ENCODE measurements at regions not wholly inside any gene's neighbourhood (a gene's known extent, or its start where the extent isn't known, plus 50 kb on each side); places are given as distances from the start of the nearest gene placed in this dataset.
A peak's percentile ranks its signal among the peaks of the same experiment; 100 is the strongest.

DNA sequence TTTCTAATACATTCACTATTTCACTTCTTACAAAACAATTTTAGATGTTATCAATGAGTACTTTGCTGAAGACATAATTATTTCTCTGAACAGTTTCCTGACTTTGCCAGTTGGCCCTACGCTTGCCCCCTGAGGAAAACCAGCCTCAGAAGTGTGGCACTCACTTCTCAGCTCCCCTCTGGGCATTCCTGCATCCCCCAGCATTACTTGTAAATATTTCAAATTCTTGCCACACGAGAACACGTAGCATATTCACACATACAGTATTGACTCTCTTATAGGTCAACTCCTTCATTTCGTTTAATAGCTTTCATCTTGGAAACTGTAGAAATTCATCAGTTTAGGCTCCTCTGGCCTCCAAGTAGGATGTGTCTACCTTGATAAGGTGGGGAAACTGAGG, 65.2 kb downstream of the OTX2 start:
- no peaks in the 10 kb centered on the region for H3K27me3 ChIP-seq
- WGBS (ENCODE audit: insufficient coverage, low coverage, low lambda C conversion rate, missing lambda C conversion rate): 59% methylated on average over 4 of the region's 4 CpGs
- TF ChIP-seq POLR2A (IDR thresholded peaks at IDR 0.05): no peak
- TF ChIP-seq, protein P1, sequence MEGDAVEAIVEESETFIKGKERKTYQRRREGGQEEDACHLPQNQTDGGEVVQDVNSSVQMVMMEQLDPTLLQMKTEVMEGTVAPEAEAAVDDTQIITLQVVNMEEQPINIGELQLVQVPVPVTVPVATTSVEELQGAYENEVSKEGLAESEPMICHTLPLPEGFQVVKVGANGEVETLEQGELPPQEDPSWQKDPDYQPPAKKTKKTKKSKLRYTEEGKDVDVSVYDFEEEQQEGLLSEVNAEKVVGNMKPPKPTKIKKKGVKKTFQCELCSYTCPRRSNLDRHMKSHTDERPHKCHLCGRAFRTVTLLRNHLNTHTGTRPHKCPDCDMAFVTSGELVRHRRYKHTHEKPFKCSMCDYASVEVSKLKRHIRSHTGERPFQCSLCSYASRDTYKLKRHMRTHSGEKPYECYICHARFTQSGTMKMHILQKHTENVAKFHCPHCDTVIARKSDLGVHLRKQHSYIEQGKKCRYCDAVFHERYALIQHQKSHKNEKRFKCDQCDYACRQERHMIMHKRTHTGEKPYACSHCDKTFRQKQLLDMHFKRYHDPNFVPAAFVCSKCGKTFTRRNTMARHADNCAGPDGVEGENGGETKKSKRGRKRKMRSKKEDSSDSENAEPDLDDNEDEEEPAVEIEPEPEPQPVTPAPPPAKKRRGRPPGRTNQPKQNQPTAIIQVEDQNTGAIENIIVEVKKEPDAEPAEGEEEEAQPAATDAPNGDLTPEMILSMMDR (IDR thresholded peaks at IDR 0.05): no peak
- H3K36me3 ChIP-seq: no peaks in the 10 kb centered on the region
- H3K4me3 ChIP-seq: no peak overlapping the region
- H3K27ac ChIP-seq: no peak overlapping the region
- no peaks in the 10 kb centered on the region for H3K9me3 ChIP-seq
- ATAC-seq (no peak), DNase-seq (no peak)
- intact Hi-C loops (cut with DNase I): no loop called here
- peaks cover 0 to 6% (median 0%) of the 10 kb centered on the region in 4 donors for H3K4me1 ChIP-seq

DNA sequence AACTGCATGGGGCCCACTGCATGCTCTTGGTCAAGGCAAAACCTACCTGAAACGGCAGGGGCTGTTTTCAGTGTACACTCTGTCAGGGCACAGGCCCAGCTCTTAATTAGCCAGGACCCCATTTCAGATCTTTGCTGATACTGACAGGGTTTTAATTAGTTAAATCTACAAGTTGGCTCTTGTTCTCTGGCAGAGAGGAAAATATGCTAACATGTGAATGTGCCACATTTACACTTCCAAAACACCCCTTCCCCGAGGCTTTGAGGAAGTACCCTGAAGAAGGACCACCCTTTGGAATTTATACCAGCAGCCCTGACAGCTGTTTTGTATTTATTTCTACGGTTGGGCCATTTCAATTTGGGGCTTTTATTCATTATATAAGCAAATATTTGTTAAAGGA, 66.3 kb downstream of the OTX2 start:
- 46% methylated on average over 2 of the region's 3 CpGs for WGBS (ENCODE audit: insufficient coverage, low coverage, low lambda C conversion rate, missing lambda C conversion rate)
- peaks cover 0 to 6% (median 0%) of the 10 kb centered on the region in 4 donors for H3K4me1 ChIP-seq
- intact Hi-C loops (cut with DNase I): no loop called here
- no peak for ATAC-seq
- no peak overlapping the region for H3K4me3 ChIP-seq
- TF ChIP-seq POLR2A (IDR thresholded peaks at IDR 0.05): no peak
- TF ChIP-seq, protein P1 (IDR thresholded peaks at IDR 0.05): no peak
- DNase-seq: no peak
- H3K9me3 ChIP-seq: no peaks in the 10 kb centered on the region
- H3K27me3 ChIP-seq: no peaks in the 10 kb centered on the region
- H3K27ac ChIP-seq: no peak overlapping the region
- no peaks in the 10 kb centered on the region for H3K36me3 ChIP-seq

DNA sequence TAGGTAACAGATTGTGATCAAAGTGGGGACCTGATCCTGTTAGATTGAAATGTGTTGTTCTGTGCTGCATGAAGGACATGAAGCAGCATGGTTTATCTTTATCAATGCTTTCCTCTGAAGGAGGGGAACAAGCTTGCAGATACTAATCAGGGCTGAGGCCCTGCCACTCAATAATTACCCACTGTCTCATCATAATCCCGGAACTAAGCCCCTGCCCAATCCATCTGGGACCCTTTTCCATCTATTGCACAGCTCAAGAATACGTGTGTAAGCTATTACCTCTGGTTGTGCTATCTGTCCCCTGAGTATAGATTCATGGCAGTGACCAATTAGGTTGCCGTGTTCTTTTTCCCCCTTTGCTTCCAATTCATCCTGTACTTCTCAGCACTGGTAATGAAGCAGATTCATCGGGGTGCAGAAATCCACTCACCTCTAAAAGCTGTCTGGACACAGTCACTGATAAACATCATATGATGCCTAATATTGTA, 67.8 kb downstream of the OTX2 start:
- Histone ChIP-seq H3K27me3 (no peaks in the 10 kb centered on the region), H3K27ac (no peak overlapping the region), H3K36me3 (no peaks in the 10 kb centered on the region), H3K4me3 (no peak overlapping the region), H3K9me3 (no peaks in the 10 kb centered on the region), H3K4me1 (peaks cover 0 to 17% (median 0%) of the 10 kb centered on the region in 4 donors)
- no peak for TF ChIP-seq POLR2A (IDR thresholded peaks at IDR 0.05)
- TF ChIP-seq, protein P1 (IDR thresholded peaks at IDR 0.05): no peak
- ATAC-seq (no peak), DNase-seq (no peak)
- intact Hi-C loops (cut with DNase I): no loop called here
- WGBS (ENCODE audit: insufficient coverage, low coverage, low lambda C conversion rate, missing lambda C conversion rate): 90% methylated on average over 4 of the region's 4 CpGs

DNA sequence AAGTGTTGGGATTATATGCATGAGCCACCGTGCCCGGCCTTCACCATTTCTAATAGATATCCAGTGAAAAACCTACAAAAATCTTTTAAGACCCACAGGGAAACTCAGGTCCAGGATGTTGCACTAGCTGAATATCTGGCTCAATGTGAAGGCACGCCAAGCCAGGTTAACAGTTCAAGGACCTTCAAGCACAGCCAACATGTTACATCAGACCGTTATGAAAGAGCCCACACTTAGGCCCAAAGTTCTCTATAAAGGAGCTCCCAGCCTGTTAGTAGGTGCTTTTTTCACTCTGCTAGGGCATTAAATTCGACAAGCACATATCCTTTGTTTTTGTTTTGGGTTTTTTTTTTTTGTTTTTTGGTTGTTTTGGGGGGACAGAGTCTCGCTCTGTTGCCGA, 69.0 kb downstream of the OTX2 start:
- peak; percentile 91 to 98 (median 96) for ATAC-seq
- H3K4me3 ChIP-seq: no peak overlapping the region
- H3K27ac ChIP-seq: peak overlapping the region in 1 of 3 donors; percentile 1
- H3K4me1 ChIP-seq: peaks cover 0 to 17% (median 0%) of the 10 kb centered on the region in 4 donors
- TF ChIP-seq POLR2A (IDR thresholded peaks at IDR 0.05): no peak
- H3K9me3 ChIP-seq: no peaks in the 10 kb centered on the region
- WGBS (ENCODE audit: insufficient coverage, low coverage, low lambda C conversion rate, missing lambda C conversion rate): 56% methylated on average over 7 of the region's 7 CpGs
- peak; percentile 33 to 78 (median 55) for DNase-seq
- no peaks in the 10 kb centered on the region for H3K27me3 ChIP-seq
- intact Hi-C loops (cut with DNase I): no loop called here
- H3K36me3 ChIP-seq: no peaks in the 10 kb centered on the region

DNA sequence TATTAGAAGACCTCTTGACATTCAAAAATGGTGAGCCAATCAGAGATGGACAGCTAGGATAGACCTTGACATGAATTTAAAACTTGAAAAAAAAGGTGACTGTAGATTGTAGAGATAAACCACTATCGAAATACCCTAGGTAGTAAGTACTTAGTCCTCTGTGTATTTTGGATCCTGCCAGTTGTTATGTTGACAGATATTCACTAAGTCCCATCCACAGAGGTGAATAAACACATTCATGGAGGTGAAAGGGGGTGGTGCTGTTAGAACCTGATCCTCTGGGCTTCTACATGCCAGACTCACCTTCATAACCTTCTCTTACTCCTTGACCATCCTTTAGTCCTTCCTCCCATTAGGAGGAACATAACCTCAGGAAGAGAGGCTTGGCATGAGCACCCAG, 72.3 kb downstream of the OTX2 start:
- intact Hi-C loops (cut with DNase I): no loop called here
- Histone ChIP-seq H3K9me3 (no peaks in the 10 kb centered on the region), H3K4me1 (peaks cover 0 to 17% (median 0%) of the 10 kb centered on the region in 4 donors), H3K27me3 (no peaks in the 10 kb centered on the region), H3K36me3 (no peaks in the 10 kb centered on the region), H3K4me3 (no peak overlapping the region), H3K27ac (no peak overlapping the region)
- TF ChIP-seq, protein P1 (IDR thresholded peaks at IDR 0.05): no peak
- TF ChIP-seq POLR2A (IDR thresholded peaks at IDR 0.05): no peak
- no peak for DNase-seq
- ATAC-seq: peak; percentile 65 to 85 (median 78)
- 20% methylated on average over 1 of the region's 1 CpG for WGBS (ENCODE audit: insufficient coverage, low coverage, low lambda C conversion rate, missing lambda C conversion rate)

All from right lobe of liver (tissue), 6 donors.